ENCODE measurements at regions not wholly inside any gene's neighbourhood (a gene's known extent, or its start where the extent isn't known, plus 50 kb on each side); places are given as distances from the start of the nearest gene placed in this dataset.

DNA sequence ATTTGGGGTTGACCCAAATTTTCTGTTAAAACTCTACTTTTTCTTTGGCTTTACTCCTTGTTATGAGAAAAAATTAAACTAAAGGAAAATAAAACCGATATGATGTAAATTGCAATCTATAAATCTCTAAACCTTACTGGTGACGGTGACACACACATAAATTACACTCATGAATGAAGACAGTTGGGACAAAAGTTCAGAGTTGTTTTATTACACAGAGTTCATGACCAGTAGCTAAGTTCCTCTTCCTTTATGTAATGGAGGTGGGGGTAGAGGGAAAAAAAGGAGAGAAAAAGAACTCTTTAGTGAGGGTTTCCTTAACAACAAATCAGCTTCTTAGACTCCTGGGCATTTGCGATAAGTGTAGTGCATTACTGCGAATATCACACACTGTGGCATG, 220.7 kb downstream of the KCNJ2 start:
- Histone ChIP-seq H3K27me3 (ENCODE audit: control insufficient read depth, insufficient read depth, low read length) (no peaks in the 10 kb centered on the region), H3K36me3 (ENCODE audit: control insufficient read depth, insufficient read depth, low read length) (no peaks in the 10 kb centered on the region), H3K4me3 (ENCODE audit: low read depth, low read length) (no peak overlapping the region)
- DNase-seq (ENCODE audit: low read depth) = no peak
- TF ChIP-seq, protein P1, sequence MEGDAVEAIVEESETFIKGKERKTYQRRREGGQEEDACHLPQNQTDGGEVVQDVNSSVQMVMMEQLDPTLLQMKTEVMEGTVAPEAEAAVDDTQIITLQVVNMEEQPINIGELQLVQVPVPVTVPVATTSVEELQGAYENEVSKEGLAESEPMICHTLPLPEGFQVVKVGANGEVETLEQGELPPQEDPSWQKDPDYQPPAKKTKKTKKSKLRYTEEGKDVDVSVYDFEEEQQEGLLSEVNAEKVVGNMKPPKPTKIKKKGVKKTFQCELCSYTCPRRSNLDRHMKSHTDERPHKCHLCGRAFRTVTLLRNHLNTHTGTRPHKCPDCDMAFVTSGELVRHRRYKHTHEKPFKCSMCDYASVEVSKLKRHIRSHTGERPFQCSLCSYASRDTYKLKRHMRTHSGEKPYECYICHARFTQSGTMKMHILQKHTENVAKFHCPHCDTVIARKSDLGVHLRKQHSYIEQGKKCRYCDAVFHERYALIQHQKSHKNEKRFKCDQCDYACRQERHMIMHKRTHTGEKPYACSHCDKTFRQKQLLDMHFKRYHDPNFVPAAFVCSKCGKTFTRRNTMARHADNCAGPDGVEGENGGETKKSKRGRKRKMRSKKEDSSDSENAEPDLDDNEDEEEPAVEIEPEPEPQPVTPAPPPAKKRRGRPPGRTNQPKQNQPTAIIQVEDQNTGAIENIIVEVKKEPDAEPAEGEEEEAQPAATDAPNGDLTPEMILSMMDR (IDR thresholded peaks at IDR 0.05; ENCODE audit: insufficient read depth, low read length, poor library complexity, severe bottlenecking) = no peak

DNA sequence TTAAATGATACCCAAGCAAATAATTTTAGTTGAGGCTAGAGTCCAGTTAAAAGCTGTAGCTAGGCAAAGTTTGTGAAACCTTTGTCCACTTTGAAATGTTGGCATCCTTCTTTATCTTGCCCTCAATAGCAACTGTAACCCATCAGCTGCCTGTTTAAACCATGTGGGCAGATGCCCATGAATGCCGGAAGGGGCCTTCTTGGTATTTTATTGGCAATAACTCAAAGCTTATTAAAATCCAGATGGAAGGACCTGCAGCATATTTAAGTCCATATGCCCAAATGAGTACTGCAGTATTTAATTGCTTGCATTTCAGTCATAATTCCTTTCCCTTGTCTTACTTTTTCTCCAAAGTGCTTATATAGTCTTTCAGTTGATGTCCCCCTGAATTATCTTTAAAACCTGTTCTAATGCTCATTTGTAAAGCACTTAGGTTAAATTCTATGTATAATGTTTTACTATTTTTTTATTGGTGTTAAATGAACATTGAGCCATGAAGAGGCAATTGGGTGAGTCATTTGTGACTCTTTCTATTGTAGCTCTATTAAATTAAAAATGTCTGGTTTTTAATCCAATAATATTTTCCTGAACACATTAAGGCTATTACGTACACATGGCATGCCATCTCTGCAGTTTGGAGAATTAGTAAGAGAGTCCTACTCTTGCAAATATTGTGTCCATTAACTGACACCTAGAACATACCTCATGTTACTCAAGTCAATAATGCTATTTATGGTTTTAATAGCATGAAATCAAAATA, 225.3 kb downstream of the KCNJ2 start:
- no peaks in the 10 kb centered on the region for H3K27me3 ChIP-seq (ENCODE audit: control insufficient read depth, insufficient read depth, low read length)
- H3K36me3 ChIP-seq (ENCODE audit: control insufficient read depth, insufficient read depth, low read length) = no peaks in the 10 kb centered on the region
- TF ChIP-seq, protein P1 (IDR thresholded peaks at IDR 0.05; ENCODE audit: insufficient read depth, low read length, poor library complexity, severe bottlenecking) = no peak
- no peak overlapping the region for H3K4me3 ChIP-seq (ENCODE audit: low read depth, low read length)
- no peak for DNase-seq (ENCODE audit: low read depth)

DNA sequence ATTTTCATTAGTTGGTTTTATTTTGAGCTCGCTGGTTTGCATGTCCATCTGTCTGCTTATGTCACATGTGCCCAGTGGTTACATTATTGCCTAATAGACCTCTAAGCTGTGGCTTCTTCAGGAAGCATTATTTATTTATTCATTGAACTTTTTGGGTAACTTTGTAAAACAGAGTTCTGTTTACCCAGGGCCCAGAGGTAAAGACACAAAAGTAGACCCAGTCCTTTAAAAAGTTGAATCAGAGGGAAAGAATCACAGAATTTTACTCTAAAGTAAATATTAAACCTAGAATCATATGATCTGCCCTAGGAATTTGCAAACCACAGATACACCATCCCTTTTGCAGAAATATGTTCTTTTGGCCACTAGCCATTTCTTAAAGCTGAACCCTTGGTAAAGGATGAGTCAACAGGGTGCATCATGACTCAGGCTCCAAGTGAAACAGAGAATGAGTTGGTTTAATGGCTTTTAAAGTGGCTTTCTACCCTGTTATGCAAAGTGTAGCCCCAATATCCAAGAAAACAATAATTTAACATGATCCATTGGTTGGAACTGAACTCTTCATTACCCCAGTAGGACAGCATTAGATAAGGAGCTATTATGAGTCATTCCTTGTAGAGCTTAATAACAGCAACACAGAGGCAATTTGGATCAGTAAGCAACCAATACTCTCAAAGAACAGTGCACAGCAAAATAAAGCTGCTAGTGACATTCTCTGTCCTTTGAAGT, 236.3 kb downstream of the KCNJ2 start:
- TF ChIP-seq, protein P1 (IDR thresholded peaks at IDR 0.05; ENCODE audit: insufficient read depth, low read length, poor library complexity, severe bottlenecking) = no peak
- Histone ChIP-seq H3K4me3 (ENCODE audit: low read depth, low read length) (no peak overlapping the region), H3K36me3 (ENCODE audit: control insufficient read depth, insufficient read depth, low read length) (no peaks in the 10 kb centered on the region), H3K27me3 (ENCODE audit: control insufficient read depth, insufficient read depth, low read length) (no peaks in the 10 kb centered on the region)
- peak; percentile 92 for DNase-seq (ENCODE audit: low read depth)

DNA sequence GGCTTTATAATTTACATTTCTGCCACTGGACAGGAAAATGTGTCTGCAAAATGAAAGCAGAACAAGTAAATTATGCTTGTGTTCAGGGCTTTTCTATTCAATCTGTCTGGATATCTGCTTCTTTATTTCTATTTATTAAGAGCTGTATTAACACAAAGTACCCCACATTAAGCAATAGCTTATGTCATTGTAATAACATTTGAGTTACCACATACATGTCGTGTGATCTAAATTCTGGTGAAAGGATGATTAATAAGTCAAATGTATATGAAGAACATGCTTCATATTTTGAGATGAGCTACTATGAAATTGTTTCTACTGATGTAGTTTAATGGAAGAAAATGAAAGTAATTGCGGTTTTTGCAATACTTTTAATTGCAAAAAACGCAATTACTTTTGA, 238.2 kb downstream of the KCNJ2 start:
- no peak overlapping the region for H3K4me3 ChIP-seq (ENCODE audit: low read depth, low read length)
- TF ChIP-seq, protein P1 (IDR thresholded peaks at IDR 0.05; ENCODE audit: insufficient read depth, low read length, poor library complexity, severe bottlenecking) = no peak
- no peak for DNase-seq (ENCODE audit: low read depth)
- no peaks in the 10 kb centered on the region for H3K36me3 ChIP-seq (ENCODE audit: control insufficient read depth, insufficient read depth, low read length)
- no peaks in the 10 kb centered on the region for H3K27me3 ChIP-seq (ENCODE audit: control insufficient read depth, insufficient read depth, low read length)

DNA sequence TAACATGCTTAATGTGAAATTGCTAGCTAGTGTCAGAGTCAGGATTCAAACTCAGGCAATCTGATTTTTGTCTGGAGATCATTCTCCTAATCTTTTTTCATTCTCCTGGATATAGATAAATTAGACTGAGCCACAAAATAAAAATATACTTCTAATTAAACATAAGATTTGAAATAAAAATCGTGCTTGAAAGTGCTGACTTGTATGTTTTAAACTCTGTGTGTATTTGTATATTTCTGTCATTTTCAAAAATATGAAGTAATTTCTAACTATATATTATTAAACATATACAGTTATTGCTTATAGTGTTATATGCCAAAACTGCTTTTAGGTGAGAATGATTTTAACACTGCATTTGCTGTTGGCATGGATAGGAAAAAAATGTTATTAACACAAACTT, 239.4 kb downstream of the KCNJ2 start:
- DNase-seq (ENCODE audit: low read depth) = no peak
- TF ChIP-seq, protein P1 (IDR thresholded peaks at IDR 0.05; ENCODE audit: insufficient read depth, low read length, poor library complexity, severe bottlenecking) = no peak
- H3K4me3 ChIP-seq (ENCODE audit: low read depth, low read length) = no peak overlapping the region
- no peaks in the 10 kb centered on the region for H3K36me3 ChIP-seq (ENCODE audit: control insufficient read depth, insufficient read depth, low read length)
- no peaks in the 10 kb centered on the region for H3K27me3 ChIP-seq (ENCODE audit: control insufficient read depth, insufficient read depth, low read length)
